K562 (cell line): ENCODE measurements at regions not wholly inside any gene's neighbourhood (a gene's known extent, or its start where the extent isn't known, plus 50 kb on each side); places are given as distances from the start of the nearest gene placed in this dataset.

Source experiments
- ARID3A ChIP-seq: IDR thresholded peaks from 2 replicates; pipeline ENCODE4 v1.6.1; 2012; ENCODE audit warnings: low read depth, low read length, improper control_type of control experiment, borderline replicate concordance
- ASH1L ChIP-seq: fragments of 450-650 bp; IDR thresholded peaks from 2 replicates; pipeline ENCODE4 v1.6.1; 2018; ENCODE audit warnings: borderline replicate concordance, mild to moderate bottlenecking, low read depth; ENCODE audit not compliant: partially characterized antibody
- BDP1 ChIP-seq: IDR thresholded peaks from 3 replicates; pipeline ENCODE4 v1.6.1; 2011; ENCODE audit not compliant: insufficient read length, insufficient read depth
- CEBPB ChIP-seq: fragments of 450-650 bp; IDR thresholded peaks from 2 replicates; pipeline ENCODE4 v1.6.1; 2016; ENCODE audit warnings: missing genetic modification characterization, missing compliant biosample characterization
- CTCF ChIP-seq, 3 experiments: IDR thresholded peaks in 2 of 3; conservative IDR thresholded peaks in 1 of 3; 2 replicates each; pipeline ENCODE4 v1.5.1; 2011 to 2012; ENCODE audit warnings: low read length in 3 of 3, mild to moderate bottlenecking in 3 of 3, control low read depth in 2 of 3, improper control_type of control experiment in 1 of 3, inconsistent platforms in 1 of 3, low read depth in 1 of 3, mixed read lengths in 1 of 3, moderate library complexity in 1 of 3; ENCODE audit not compliant: insufficient read depth in 2 of 3
- MAZ ChIP-seq, 2 experiments: fragments of 450-650 bp in 1 of 2; sonication (generic) in 1 of 2; formaldehyde crosslinking; IDR thresholded peaks in 1 of 2; conservative IDR thresholded peaks in 1 of 2; 2 replicates each; pipeline versions ENCODE4 v1.4.0 to v1.5.0; 2020; ENCODE audit warnings: mild to moderate bottlenecking in 1 of 2, missing genetic modification reagents in 1 of 2
- POLR2A ChIP-seq: fragments of 450-650 bp; conservative IDR thresholded peaks from 2 replicates; pipeline ENCODE4 v1.6.1; 2016
- RBBP5 ChIP-seq: fragments of 200-600 bp; sonication (generic); IDR thresholded peaks from 2 replicates; pipeline ENCODE4 v1.6.1; 2012; ENCODE audit warnings: borderline replicate concordance, mild to moderate bottlenecking, low read length, control low read depth, inconsistent platforms; ENCODE audit not compliant: insufficient read depth, poor library complexity, severe bottlenecking
- SMAD4 ChIP-seq: fragments of 250-450 bp; sonication (Bioruptor Pico); conservative IDR thresholded peaks from 2 replicates; pipeline ENCODE4 v1.8.0; 2021; ENCODE audit warnings: inconsistent platforms, mild to moderate bottlenecking, moderate library complexity
- SUPT5H ChIP-seq: fragments of 450-650 bp; IDR thresholded peaks from 2 replicates; pipeline ENCODE4 v1.6.1; 2016
- TBL1XR1 ChIP-seq, 2 experiments: IDR thresholded peaks; 2 replicates each; pipeline ENCODE4 v1.6.1; 2012; ENCODE audit warnings: improper control_type of control experiment in 2 of 2, low read length in 2 of 2, mild to moderate bottlenecking in 1 of 2
- TCF7 ChIP-seq: sonication (generic); IDR thresholded peaks from 2 replicates; pipeline ENCODE4 v1.6.1; 2016; ENCODE audit warnings: antibody characterized with exemption, borderline replicate concordance
- USF2 ChIP-seq: sonication (generic); formaldehyde crosslinking; IDR thresholded peaks from 2 replicates; pipeline ENCODE4 v1.5.0; 2020; ENCODE audit warnings: missing genetic modification reagents

GRCh38 chrX:40164751-40165150, 67.0 kb upstream of the BCOR start:
- no peak for TF ChIP-seq CTCF (IDR thresholded peaks at IDR 0.05 in 2 of 3, conservative IDR thresholded peaks at IDR 0.05 in 1 of 3; ENCODE audit: insufficient read depth in 2 of 3, low read depth in 1 of 3, low read length in 3 of 3)
- TF ChIP-seq TCF7 = no peak
- TF ChIP-seq SMAD4 (CRISPR knock-in tag) = no peak
- TF ChIP-seq ARID3A = no peak
- TF ChIP-seq CEBPB (tag) = no peak
- TF ChIP-seq MAZ (CRISPR knock-in tag; conservative IDR thresholded peaks at IDR 0.05 in 1 of 2, IDR thresholded peaks at IDR 0.05 in 1 of 2) = no peak
- TF ChIP-seq POLR2A = no peak
- TF ChIP-seq SUPT5H = no peak
- TF ChIP-seq TBL1XR1 (IDR thresholded peaks at IDR 0.05; ENCODE audit: low read length in 2 of 2) = no peak
- TF ChIP-seq BDP1 = no peak
- TF ChIP-seq ASH1L = no peak
- no peak for TF ChIP-seq USF2 (CRISPR knock-in tag)
- no peak for TF ChIP-seq RBBP5
